Osteocyte (in vitro differentiated cells): ENCODE measurements at regions not wholly inside any gene's neighbourhood (a gene's known extent, or its start where the extent isn't known, plus 50 kb on each side); places are given as distances from the start of the nearest gene placed in this dataset.
A peak's percentile ranks its signal among the peaks of the same experiment; 100 is the strongest.

Experiments used
- DNase-seq: peaks from one replicate; pipeline ENCODE4 v3.0.0; 2021; ENCODE audit warnings: mixed read lengths; ENCODE audit not compliant: unreplicated experiment; ENCODE audit errors: extremely low spot score
- H3K27ac Mint-ChIP-seq: one replicate; pipeline ENCODE4 v1.8.0; 2021; ENCODE audit warnings: mild to moderate bottlenecking, mixed read lengths; ENCODE audit not compliant: unreplicated experiment
- H3K27me3 Mint-ChIP-seq: one replicate; pipeline ENCODE4 v1.8.0; 2021; ENCODE audit warnings: mixed read lengths; ENCODE audit not compliant: unreplicated experiment
- H3K36me3 Mint-ChIP-seq: one replicate; pipeline ENCODE4 v1.8.0; 2021; ENCODE audit warnings: mixed read lengths; ENCODE audit not compliant: unreplicated experiment
- H3K4me1 Mint-ChIP-seq: one replicate; pipeline ENCODE4 v1.8.0; 2021; ENCODE audit warnings: mixed read lengths; ENCODE audit not compliant: unreplicated experiment
- H3K4me3 Mint-ChIP-seq: one replicate; pipeline ENCODE4 v1.8.0; 2021; ENCODE audit warnings: mild to moderate bottlenecking, moderate library complexity, mixed read lengths; ENCODE audit not compliant: unreplicated experiment
- H3K9me3 Mint-ChIP-seq: one replicate; pipeline ENCODE4 v1.8.0; 2021; ENCODE audit warnings: mixed read lengths; ENCODE audit not compliant: unreplicated experiment
- TF ChIP-seq, protein P1 (sequence below): fragments of 200-600 bp; sonication (generic); IDR thresholded peaks from 2 replicates; pipeline ENCODE4 v1.5.0; 2021; ENCODE audit warnings: antibody characterized with exemption, mild to moderate bottlenecking, moderate library complexity

DNA sequence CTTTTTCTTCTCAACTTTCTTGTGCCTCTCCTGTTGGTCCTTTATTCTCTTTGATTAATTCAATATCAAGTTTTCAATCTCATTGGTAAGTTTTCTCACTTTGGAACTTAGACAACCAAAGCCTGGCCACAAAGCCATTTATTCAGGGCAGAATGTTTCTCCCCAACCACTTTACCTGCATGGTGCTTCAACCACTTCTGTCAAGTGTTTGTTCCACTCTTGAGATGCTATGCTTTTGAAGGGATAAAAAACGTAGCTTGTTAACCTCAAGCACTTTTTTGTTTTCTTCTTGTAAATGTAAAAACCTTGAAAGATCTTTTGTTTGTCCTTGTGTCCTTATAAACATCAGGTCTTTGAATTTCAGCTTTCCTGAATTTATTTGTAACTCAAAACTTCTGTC lies 966.7 kb downstream of the MAT2B start:
- H3K9me3 Mint-ChIP-seq = no peaks in the 10 kb centered on the region
- H3K27ac Mint-ChIP-seq = no peak overlapping the region
- no peaks in the 10 kb centered on the region for H3K4me1 Mint-ChIP-seq
- H3K36me3 Mint-ChIP-seq = no peaks in the 10 kb centered on the region
- TF ChIP-seq, protein P1, sequence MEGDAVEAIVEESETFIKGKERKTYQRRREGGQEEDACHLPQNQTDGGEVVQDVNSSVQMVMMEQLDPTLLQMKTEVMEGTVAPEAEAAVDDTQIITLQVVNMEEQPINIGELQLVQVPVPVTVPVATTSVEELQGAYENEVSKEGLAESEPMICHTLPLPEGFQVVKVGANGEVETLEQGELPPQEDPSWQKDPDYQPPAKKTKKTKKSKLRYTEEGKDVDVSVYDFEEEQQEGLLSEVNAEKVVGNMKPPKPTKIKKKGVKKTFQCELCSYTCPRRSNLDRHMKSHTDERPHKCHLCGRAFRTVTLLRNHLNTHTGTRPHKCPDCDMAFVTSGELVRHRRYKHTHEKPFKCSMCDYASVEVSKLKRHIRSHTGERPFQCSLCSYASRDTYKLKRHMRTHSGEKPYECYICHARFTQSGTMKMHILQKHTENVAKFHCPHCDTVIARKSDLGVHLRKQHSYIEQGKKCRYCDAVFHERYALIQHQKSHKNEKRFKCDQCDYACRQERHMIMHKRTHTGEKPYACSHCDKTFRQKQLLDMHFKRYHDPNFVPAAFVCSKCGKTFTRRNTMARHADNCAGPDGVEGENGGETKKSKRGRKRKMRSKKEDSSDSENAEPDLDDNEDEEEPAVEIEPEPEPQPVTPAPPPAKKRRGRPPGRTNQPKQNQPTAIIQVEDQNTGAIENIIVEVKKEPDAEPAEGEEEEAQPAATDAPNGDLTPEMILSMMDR = no peak
- H3K4me3 Mint-ChIP-seq = no peak overlapping the region
- no peak for DNase-seq
- H3K27me3 Mint-ChIP-seq = peaks cover 3% of the 10 kb centered on the region

DNA sequence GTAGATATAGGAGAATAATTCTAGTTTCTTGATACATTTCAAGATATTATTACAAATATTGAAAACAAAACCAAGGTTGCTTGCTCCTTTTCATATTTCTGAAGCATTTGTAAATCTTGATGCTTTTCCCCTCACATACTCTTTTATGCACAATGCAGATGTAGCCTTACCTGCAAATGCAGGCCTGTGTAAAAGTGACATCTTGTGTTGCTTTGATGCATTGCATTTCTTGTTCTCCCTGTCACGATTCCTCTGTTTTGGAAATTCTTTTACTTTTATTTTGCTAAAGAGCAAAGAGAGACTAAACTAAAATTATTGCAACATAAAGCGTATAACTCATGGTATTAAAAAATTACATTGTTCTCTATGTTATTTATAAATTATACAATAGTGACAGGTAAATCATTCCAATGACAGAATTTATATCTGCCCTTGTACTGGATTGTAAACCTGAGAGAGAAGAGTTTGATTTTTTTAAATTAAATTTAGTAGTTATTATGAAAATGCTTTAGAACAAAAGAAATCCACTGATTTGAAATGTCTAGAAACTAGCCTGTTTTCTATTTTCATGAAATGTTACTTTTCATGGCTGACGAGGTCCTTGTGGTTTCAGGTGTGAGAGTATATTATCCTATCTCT lies 970.0 kb downstream of the MAT2B start:
- Mint-ChIP-seq H3K4me3 (no peak overlapping the region), H3K27me3 (peaks cover 3% of the 10 kb centered on the region), H3K36me3 (no peaks in the 10 kb centered on the region), H3K9me3 (no peaks in the 10 kb centered on the region), H3K27ac (no peak overlapping the region), H3K4me1 (no peaks in the 10 kb centered on the region)
- TF ChIP-seq, protein P1 = peak; percentile 75
- DNase-seq = no peak

DNA sequence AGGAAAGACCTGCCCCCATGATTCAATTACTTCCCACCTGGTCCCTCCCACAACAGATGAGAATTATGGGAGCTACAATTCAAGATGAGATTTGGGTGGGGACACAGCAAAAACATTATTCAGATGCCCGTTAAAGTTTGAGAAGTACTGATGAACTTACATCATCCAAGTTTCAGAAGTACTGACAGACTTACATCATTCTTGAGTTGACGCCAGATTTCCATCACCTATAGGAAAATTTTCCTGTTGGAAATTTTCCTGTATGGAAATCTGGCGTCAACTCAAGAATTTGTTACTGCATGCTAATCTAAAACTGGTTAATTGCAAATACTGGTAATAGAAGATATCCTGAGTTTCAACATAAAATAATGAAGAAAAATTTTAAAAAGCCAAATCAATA lies 975.9 kb downstream of the MAT2B start:
- Mint-ChIP-seq H3K9me3 (no peaks in the 10 kb centered on the region), H3K27me3 (peaks cover 2% of the 10 kb centered on the region), H3K4me3 (no peak overlapping the region), H3K36me3 (no peaks in the 10 kb centered on the region), H3K4me1 (no peaks in the 10 kb centered on the region), H3K27ac (no peak overlapping the region)
- no peak for DNase-seq
- TF ChIP-seq, protein P1 = no peak

DNA sequence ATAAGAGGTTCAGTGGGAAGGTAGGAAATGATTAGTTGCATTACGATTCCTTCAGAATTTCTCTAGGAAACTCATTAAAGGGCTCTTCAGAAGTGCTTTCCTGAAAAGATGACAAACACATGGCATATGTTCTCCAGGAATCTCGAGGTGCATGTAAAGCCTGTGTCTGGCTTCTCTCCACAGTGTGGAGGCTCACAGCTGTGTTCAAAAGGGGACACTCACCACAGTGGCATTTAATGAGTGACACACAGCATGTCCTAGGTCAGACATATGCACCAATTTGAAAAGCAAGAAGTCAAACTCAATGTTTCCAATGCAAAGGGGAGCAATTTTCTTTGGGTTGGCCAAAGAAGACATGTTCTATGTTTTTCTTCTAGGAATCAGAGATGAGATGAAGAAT lies 976.9 kb downstream of the MAT2B start:
- no peak overlapping the region for H3K4me3 Mint-ChIP-seq

DNA sequence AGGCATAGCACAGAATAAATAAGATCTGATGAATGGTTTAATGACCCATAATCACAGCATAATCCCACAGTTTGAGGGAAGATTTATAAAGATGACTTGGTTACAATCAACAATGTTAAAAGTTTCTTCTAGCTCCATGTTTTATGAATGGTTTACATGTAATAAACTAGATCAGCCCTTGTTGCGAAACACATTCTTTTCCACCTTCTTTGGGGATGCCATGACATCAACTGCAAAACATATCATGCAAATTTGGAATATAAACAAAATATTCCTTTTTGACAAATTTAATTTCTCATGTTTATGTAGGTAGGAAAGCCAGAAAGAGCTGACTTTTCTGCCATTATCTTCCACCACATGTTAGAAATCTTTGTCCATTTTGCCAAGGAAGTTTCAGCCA lies 979.5 kb downstream of the MAT2B start:
- Mint-ChIP-seq H3K9me3 (no peaks in the 10 kb centered on the region), H3K27me3 (peaks cover 2% of the 10 kb centered on the region), H3K27ac (no peak overlapping the region), H3K36me3 (no peaks in the 10 kb centered on the region), H3K4me3 (no peak overlapping the region), H3K4me1 (no peaks in the 10 kb centered on the region)
- TF ChIP-seq, protein P1 = no peak
- no peak for DNase-seq

More for the DNA sequence above, 976.9 kb downstream of the MAT2B start:
- no peaks in the 10 kb centered on the region for H3K36me3 Mint-ChIP-seq
- peaks cover 2% of the 10 kb centered on the region for H3K27me3 Mint-ChIP-seq
- H3K4me1 Mint-ChIP-seq = no peaks in the 10 kb centered on the region
- H3K9me3 Mint-ChIP-seq = no peaks in the 10 kb centered on the region
- DNase-seq = no peak
- H3K27ac Mint-ChIP-seq = no peak overlapping the region
- TF ChIP-seq, protein P1 = no peak
